GM23248 (cell line): ENCODE measurements at regions not wholly inside any gene's neighbourhood (a gene's known extent, or its start where the extent isn't known, plus 50 kb on each side); places are given as distances from the start of the nearest gene placed in this dataset.

Source experiments
- DNase-seq: peaks from one replicate; pipeline ENCODE4 v3.0.0-alpha.2; 2015
- H2AFZ ChIP-seq: fragments of 200-600 bp; sonication (generic); 2 replicates; pipeline ENCODE4 v1.6.1; 2016; ENCODE audit warnings: antibody characterized with exemption
- H3F3A ChIP-seq: fragments of 200-600 bp; sonication (generic); 2 replicates; pipeline ENCODE4 v1.6.1; 2016; ENCODE audit warnings: mild to moderate bottlenecking, antibody characterized with exemption, mixed run types; ENCODE audit not compliant: insufficient read depth
- H3K27ac ChIP-seq: fragments of 200-600 bp; sonication (generic); 2 replicates; pipeline ENCODE4 v1.5.1; 2016; ENCODE audit warnings: mild to moderate bottlenecking
- H3K27me3 ChIP-seq: fragments of 200-600 bp; sonication (generic); replicated peaks from 2 replicates; pipeline ENCODE4 v1.6.1; 2016; ENCODE audit warnings: mild to moderate bottlenecking; ENCODE audit not compliant: insufficient read depth
- H3K36me3 ChIP-seq: fragments of 200-600 bp; sonication (generic); 2 replicates; pipeline ENCODE4 v1.6.1; 2016; ENCODE audit warnings: low read depth, mild to moderate bottlenecking
- H3K4me1 ChIP-seq: fragments of 200-600 bp; sonication (generic); 2 replicates; pipeline ENCODE4 v1.6.1; 2016; ENCODE audit warnings: mild to moderate bottlenecking; ENCODE audit not compliant: insufficient read depth
- H3K4me2 ChIP-seq: fragments of 200-600 bp; sonication (generic); one replicate; pipeline ENCODE4 v1.6.1; 2016; ENCODE audit warnings: mild to moderate bottlenecking; ENCODE audit not compliant: unreplicated experiment
- H3K4me3 ChIP-seq: fragments of 200-600 bp; sonication (generic); 2 replicates; pipeline ENCODE4 v1.5.1; 2016; ENCODE audit warnings: mild to moderate bottlenecking
- H3K79me2 ChIP-seq: fragments of 200-600 bp; sonication (generic); 2 replicates; pipeline ENCODE4 v1.6.1; 2016; ENCODE audit warnings: mild to moderate bottlenecking; ENCODE audit not compliant: insufficient read depth
- H3K9ac ChIP-seq: fragments of 200-600 bp; sonication (generic); 2 replicates; pipeline ENCODE4 v1.6.1; 2016; ENCODE audit warnings: mild to moderate bottlenecking
- H3K9me2 ChIP-seq: fragments of 200-600 bp; sonication (generic); 2 replicates; pipeline ENCODE4 v1.6.1; 2016; ENCODE audit warnings: mixed run types, mild to moderate bottlenecking, moderate library complexity; ENCODE audit not compliant: insufficient read depth
- H3K9me3 ChIP-seq: fragments of 200-600 bp; sonication (generic); one replicate; pipeline ENCODE4 v1.6.1; 2017; ENCODE audit warnings: low read depth
- H4K20me1 ChIP-seq: fragments of 200-600 bp; sonication (generic); 2 replicates; pipeline ENCODE4 v1.6.0; 2016; ENCODE audit not compliant: insufficient read depth
- EZH2 ChIP-seq: fragments of 200-600 bp; sonication (generic); IDR thresholded peaks from 2 replicates; pipeline ENCODE4 v1.6.1; 2018; ENCODE audit warnings: antibody characterized with exemption, mild to moderate bottlenecking; ENCODE audit not compliant: insufficient read depth, poor library complexity, severe bottlenecking
- EZH2phosphoT487 ChIP-seq: fragments of 200-600 bp; sonication (generic); IDR thresholded peaks from 2 replicates; pipeline ENCODE4 v1.6.1; 2018; ENCODE audit warnings: antibody characterized with exemption, moderate library complexity, mild to moderate bottlenecking, low read depth; ENCODE audit not compliant: insufficient read depth
- WGBS, 2 experiments: methylation state at CpG; one replicate each; pipeline ENCODE4 v1.1.6; 2015 to 2017; ENCODE audit warnings: low lambda C conversion rate in 2 of 2, low coverage in 1 of 2; ENCODE audit errors: missing lambda C conversion rate in 2 of 2; 5-methylcytosine and 5-hydroxymethylcytosine counted together
- in situ Hi-C: fragments of 300-500 bp; cut with MboI; formaldehyde crosslinking; loops from 2 replicates; pipeline ENCODE4 v1.15.0; 2020

DNA sequence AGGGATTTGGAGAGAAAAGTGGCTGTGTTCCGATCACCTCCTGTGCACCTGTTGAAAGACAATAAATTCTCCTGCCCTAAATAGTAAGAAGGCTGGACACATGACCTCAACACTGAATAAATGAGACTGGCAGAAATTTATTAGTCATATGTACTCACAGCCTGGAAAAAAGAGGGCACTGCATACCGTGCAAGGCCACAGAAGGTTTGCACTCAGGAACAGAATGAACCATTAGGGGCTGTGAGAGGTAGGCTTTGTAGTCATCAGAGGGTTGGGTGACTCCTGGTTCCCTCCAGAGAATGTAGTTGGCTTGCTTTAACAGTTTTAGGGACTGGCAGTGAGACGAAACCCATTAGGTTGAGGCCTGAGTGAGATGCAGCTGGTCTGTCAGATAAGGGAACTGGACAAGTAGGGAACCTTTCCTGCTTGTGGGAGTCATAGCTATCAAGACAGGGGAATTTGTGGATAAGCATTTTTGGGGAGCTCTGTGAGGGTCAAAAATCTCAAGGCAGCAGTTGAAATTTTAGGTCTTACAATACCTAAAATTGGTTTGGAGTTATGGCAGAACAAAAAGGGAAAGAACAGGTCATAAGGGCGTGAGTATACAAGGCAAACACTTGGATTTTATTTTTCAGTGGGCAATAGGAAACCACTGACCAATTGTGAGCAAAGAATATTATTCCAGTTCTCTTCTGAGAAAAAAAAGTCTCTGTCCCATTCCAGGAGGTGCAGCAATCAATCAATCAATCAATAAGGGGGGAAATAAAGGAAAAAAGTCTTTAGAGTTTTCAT, 67.9 kb upstream of the BTN3A2 start:
- DNase-seq = peak; percentile 51
- Histone ChIP-seq H3F3A (peaks cover 17% of the 10 kb centered on the region), H3K9me3 (no peaks in the 10 kb centered on the region), H3K27me3 (no peaks in the 10 kb centered on the region), H3K79me2 (no peaks in the 10 kb centered on the region), H3K27ac (no peak overlapping the region), H2AFZ (no peak overlapping the region), H3K9ac (no peak overlapping the region), H3K9me2 (no peaks in the 10 kb centered on the region), H3K4me3 (no peak overlapping the region), H3K4me1 (peaks cover 15% of the 10 kb centered on the region), H3K4me2 (no peak overlapping the region), H3K36me3 (no peaks in the 10 kb centered on the region), H4K20me1 (no peaks in the 10 kb centered on the region)
- WGBS, 2 experiments = 83% methylated on average over 4 of the region's 4 CpGs
- in situ Hi-C loops = no loop called here
- TF ChIP-seq EZH2phosphoT487 (no peak), EZH2 (no peak)

DNA sequence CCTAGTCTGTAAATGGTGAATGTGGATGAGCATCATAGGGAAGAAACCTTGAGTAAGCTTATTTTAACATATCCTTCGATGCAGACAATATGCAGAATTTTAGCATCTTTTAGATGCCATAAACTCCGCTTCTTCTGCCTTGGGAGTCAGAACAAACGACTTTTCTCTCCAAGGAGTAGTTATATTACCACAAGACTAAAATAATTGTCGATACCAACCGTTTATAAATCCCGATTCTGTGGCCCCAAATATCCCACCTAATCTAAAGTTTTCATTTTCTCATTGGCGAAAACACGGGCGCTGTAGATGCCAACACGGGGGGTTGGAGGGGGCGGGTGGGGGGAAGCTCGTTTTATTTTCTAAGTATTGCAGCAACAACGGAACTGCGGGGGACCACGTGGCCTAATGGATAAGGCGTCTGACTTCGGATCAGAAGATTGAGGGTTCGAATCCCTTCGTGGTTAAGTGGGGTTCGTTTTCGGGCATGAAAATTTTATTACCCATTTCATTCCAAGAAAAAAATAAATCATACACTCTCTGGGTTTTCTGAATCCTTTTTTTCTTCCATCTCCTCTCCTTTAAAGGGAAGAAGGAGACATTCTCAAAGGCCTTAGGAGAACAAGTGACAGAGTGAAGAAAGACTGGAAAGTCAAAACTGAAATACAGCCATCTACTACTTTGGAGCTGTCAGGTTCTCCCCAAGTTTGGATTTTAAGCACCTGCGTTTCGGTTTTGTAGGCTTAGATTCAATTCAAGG, 65.5 kb upstream of the BTN3A2 start:
- H3K79me2 ChIP-seq = no peaks in the 10 kb centered on the region
- no peaks in the 10 kb centered on the region for H4K20me1 ChIP-seq
- no peak overlapping the region for H3K27ac ChIP-seq
- no peaks in the 10 kb centered on the region for H3K9me3 ChIP-seq
- H3K27me3 ChIP-seq = no peaks in the 10 kb centered on the region
- no peak overlapping the region for H3K4me3 ChIP-seq
- H3K9me2 ChIP-seq = no peaks in the 10 kb centered on the region
- no peak for TF ChIP-seq EZH2
- TF ChIP-seq EZH2phosphoT487 = no peak
- WGBS, 2 experiments = 30 to 35% methylated on average over 22 to 23 of the region's 23 CpGs
- no peaks in the 10 kb centered on the region for H3K36me3 ChIP-seq
- no peak overlapping the region for H3K4me2 ChIP-seq
- H3K4me1 ChIP-seq = peaks cover 15% of the 10 kb centered on the region
- DNase-seq = no peak
- no peak overlapping the region for H3K9ac ChIP-seq
- in situ Hi-C loops = loop anchor here (25.0 kb wide), 1 partner anchor 838 kb away; a partner anchor contains a TSS
- H3F3A ChIP-seq = peaks cover 23% of the 10 kb centered on the region
- H2AFZ ChIP-seq = no peak overlapping the region; the same call in 1 of the 2 replicates

DNA sequence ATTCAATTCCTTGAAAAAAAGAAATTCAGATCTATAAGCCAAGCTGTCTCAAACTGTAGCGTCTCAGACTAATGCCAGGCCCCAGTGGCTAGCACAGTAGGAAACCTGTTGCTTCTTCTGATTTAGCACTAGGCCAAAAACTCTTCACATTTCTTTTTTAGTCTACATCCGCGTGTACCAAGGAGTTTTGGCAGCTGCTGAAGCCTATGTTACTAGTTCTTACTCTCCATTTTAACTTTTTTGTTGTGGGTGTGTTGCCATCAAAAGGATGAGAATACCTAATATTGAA, 65.0 kb upstream of the BTN3A2 start:
- H3K9ac ChIP-seq = no peak overlapping the region
- 82 to 85% methylated on average over 3 of the region's 3 CpGs for WGBS, 2 experiments
- peaks cover 15% of the 10 kb centered on the region for H3K4me1 ChIP-seq
- no peak for DNase-seq
- H3K9me3 ChIP-seq = no peaks in the 10 kb centered on the region
- no peaks in the 10 kb centered on the region for H3K9me2 ChIP-seq
- TF ChIP-seq EZH2 = no peak
- TF ChIP-seq EZH2phosphoT487 = no peak
- peaks cover 27% of the 10 kb centered on the region for H3F3A ChIP-seq
- no peak overlapping the region; the same call in 1 of the 2 replicates for H2AFZ ChIP-seq
- H3K79me2 ChIP-seq = no peaks in the 10 kb centered on the region
- H3K27me3 ChIP-seq = no peaks in the 10 kb centered on the region
- H3K4me2 ChIP-seq = no peak overlapping the region
- in situ Hi-C loops = loop anchor here (25.0 kb wide), 1 partner anchor 837 kb away; a partner anchor contains a TSS
- H3K36me3 ChIP-seq = no peaks in the 10 kb centered on the region
- no peak overlapping the region for H3K27ac ChIP-seq
- no peak overlapping the region for H3K4me3 ChIP-seq
- H4K20me1 ChIP-seq = no peaks in the 10 kb centered on the region

DNA sequence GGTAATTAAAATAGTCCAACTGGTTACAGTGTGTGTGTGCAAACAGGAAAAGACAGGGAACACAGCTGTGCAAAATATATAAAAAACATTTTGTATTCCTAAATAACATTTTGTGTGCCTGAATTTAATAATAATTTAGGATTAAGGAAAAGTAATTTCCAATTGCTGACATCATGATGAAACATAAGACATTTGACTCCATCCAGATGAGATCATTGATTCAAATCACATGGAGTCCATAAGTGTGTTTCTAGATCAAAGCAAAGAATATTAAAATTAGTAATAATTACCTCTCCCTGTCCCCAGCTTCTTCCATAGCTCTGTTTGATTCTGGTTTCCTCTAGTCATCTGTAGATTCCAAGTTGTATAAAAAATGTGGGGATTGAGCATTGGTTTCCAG, 64.6 kb upstream of the BTN3A2 start:
- no peaks in the 10 kb centered on the region for H3K27me3 ChIP-seq
- no peaks in the 10 kb centered on the region for H3K36me3 ChIP-seq
- TF ChIP-seq EZH2phosphoT487 (no peak), EZH2 (no peak)
- no peaks in the 10 kb centered on the region for H3K9me2 ChIP-seq
- no peaks in the 10 kb centered on the region for H3K79me2 ChIP-seq
- H2AFZ ChIP-seq = no peak overlapping the region
- peaks cover 12% of the 10 kb centered on the region for H3K4me1 ChIP-seq
- in situ Hi-C loops = loop anchor here (25.0 kb wide), 1 partner anchor 837 kb away; a partner anchor contains a TSS
- peak; percentile 32 for DNase-seq
- peaks cover 26% of the 10 kb centered on the region for H3F3A ChIP-seq
- H3K27ac ChIP-seq = no peak overlapping the region
- no peaks in the 10 kb centered on the region for H4K20me1 ChIP-seq
- H3K4me3 ChIP-seq = no peak overlapping the region
- no peak overlapping the region for H3K9ac ChIP-seq
- no peak overlapping the region for H3K4me2 ChIP-seq
- no peaks in the 10 kb centered on the region for H3K9me3 ChIP-seq
